Right kidney (tissue), 1 donor: ENCODE measurements at regions not wholly inside any gene's neighbourhood (a gene's known extent, or its start where the extent isn't known, plus 50 kb on each side); places are given as distances from the start of the nearest gene placed in this dataset.

Source experiments
- DNase-seq: peaks from one replicate; pipeline ENCODE4 v3.0.0-alpha.2; 2016

DNA sequence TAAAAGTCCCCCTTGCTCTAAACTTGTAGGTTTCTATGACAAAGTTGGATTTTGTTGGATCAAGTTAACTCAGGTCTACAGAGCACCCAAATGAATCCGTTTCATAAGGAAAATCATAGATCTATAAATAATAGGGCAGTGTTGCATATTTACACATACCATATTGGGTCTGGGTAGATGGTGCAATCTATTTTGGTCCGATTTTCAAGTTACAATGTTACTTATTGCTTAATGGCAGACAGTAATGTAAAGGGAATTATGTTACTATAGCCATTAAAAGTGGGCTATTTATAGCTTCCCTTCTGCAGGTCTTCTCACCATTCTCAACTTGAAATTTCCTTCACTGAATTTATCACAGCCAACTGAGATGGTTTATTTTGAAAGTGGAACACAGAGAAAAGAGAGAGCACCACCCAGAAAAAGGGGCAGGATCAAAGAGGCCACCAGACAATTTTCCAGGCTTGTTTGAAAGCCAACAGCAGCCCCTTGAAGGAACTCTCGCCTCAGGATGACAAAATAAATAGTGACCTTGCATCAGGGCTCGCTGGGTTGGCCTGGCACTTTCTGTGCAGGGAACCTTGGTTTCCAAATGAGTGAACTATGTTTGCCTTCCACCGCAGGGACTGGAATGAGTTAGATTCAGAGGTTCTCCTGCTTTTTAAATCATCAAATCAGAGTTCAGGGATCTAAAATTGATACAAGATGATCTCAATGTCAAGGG, 260.2 kb upstream of the HES1 start:
- no peak for DNase-seq

DNA sequence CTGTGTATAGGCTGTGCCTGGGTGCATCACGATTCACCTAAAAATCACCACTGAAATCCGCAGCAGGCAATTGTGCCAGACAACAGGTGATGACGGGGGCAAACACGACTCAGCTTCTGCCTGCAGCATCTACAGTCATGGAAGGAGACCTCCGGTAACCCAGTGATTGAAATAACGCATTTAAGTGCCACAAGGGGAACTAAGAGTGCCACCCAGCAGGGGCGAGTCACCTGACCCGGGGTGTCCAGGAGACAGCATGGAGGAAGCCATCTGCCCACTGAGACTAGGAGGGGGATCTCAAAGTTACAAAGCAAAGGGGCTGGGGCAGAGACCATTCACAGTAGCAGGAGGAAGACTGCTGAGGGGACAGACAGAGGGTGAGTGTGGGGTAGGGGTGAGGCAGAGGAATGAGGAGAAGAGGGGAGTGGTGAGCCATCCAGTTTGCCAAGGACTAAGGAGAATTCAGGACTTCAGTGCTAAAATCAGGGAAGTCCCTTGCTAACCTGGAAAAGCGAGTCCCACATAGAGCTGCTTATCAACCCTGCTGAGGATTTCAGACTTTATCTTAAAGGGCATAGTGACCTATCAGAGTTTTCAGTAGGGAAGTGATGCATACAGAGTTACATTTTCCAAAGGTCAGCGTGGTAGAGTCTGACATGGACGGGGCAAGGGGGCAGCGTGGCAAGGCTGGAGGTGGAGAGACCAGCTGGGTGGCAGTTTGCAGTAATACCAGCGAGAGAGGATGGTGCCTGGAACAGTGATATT, 256.7 kb upstream of the HES1 start:
- DNase-seq = no peak

DNA sequence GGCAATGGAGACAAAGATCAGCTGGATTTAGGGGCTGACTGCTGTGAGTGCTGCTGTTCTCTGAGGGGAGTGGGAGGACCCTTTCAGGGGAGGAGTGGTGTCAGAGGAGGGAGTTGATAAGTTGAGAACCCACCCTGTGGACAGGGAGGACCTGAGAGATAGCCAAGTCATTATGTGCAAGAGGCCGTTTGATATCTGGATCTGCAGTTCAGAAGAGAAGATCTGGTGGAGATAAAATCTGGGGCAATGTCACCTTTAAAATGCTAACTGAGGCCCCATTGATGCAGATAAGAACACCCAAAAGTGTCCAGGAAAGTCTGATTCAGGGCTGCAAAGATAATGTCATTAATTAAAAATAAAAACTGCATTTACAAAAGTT, 256.1 kb upstream of the HES1 start:
- no peak for DNase-seq

DNA sequence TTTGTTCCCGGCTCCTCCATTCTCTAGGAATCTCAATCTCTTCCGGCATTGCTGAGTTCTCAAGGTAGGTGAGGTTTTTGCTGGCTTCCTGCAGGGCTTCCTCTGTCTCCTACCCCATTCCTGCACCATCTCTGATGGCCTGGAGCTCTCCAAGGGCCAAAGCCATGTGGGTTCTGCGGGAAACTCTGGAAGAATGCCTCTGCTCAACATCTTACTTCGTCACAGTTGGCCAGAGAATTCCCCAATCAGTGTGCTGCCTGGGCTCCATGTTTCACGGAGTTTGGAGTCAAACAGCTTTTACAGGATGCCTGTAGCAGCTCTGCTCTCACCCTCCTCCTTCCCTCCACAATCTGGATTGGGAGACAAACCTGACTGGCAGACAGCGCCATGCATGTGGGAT, 253.9 kb upstream of the HES1 start:
- no peak for DNase-seq

DNA sequence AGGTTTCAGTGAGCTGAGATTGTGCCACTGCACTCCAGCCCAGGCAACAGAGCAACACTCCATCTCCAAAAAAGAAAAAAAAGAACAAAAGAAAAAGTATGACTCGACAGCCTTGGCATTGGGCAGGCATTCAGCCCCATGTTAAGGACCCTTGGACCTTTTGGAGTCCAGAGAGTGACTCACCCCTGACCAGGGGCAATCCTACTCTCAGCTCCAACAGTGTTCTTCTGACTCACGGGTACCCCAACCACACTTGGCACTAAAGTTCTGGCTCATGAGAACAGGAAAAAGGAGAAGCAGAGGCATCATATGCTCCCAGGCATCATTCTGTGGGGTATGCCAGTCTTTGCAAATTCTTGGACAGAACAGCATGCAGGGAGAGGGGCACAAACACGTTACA, 252.4 kb upstream of the HES1 start:
- DNase-seq = no peak

DNA sequence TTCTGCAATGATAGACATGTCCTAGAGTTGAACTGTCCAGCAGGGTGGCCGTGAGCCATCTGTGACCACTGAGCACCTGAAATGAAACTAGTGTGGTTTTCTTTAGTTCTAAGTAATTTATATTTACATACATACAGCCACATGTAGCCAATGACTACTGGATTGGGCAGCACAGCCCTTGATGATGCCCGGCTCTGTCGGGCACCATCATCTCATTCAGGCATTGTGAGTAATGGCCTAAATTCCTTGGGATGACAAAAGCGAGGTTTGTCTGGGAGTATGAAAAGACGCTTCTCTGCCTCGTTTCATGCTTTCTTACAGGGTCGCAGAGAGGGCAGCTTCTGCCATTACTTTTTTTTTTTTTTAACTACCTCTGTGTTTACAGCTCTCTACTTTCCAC, 251.9 kb upstream of the HES1 start:
- no peak for DNase-seq

DNA sequence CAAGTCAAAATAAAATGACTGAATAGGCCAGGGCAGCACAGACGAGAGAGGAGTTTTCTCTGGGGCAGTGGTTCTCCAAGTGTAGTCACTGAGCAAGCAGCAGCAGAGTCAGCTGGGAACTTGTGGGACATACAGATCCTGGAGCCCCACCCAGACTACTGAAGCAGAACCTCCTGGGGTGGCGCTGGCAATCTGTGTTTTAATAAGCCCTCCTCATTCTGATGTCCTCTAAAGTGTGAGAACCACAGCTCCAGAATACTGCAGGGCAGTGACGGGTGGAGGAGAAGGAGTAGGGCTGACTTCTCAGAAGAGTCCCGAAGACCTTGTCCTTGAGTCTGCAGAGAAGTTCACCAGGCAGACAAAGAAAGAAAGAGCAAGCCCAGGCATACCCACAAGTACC, 251.3 kb upstream of the HES1 start:
- DNase-seq = no peak

DNA sequence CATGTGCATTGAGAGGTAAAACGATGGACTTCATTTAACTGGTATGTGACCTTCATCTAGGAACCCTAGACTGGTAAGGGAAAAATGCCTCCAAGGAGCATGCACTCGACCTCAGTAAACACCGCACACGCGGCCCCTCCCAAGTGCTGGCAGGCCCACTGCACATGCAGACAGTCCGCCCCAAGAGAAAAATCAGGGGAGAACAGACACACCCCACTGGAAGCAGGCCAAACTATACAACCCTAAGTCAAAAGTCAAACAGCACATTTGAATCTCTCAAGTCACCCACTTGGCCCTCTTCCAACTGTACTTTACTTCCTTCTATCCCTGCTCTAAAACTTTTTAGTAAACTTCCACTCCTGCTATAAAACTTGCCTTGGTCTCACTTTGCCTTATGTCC, 250.1 kb upstream of the HES1 start:
- DNase-seq = no peak

DNA sequence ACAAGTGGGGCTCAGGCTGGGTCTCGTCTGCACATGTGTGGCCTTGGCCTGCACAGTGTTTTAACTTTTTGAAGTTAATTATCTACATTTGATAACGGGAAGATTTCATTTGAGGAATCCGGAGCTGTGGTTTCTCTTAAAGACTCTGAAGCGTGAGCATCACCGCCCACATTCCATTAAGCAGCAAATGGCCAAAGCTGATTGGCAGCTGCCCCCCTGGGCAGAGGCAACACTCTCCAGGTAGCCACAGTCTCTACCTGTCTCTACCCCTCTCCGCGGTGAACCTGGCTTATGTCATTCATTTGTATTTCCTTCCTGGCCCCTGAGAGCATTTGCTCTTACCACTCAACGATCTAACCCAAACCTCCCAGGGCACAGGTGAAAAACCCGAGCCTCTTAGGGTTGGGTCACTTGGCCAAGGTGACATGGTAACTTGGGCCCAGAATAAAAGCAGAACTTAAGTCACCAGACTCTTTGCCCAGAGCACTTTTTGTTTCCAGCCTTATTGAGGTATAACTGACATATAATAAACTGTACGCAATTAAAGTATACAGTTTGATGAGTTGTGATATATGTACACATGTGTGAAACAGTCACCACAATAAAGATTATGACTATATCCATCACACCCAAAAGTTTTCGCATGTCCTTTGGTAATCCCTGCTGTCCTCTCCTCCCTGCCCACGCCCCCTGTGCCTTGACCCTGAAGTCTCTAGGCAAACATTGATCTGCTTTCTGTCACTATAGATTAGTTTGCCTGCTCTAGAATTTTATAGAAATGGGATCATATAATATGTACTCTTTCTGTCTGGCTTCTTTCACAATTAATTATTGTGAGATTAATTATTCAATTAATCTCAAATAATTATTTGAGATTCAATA, 245.7 kb upstream of the HES1 start:
- no peak for DNase-seq

DNA sequence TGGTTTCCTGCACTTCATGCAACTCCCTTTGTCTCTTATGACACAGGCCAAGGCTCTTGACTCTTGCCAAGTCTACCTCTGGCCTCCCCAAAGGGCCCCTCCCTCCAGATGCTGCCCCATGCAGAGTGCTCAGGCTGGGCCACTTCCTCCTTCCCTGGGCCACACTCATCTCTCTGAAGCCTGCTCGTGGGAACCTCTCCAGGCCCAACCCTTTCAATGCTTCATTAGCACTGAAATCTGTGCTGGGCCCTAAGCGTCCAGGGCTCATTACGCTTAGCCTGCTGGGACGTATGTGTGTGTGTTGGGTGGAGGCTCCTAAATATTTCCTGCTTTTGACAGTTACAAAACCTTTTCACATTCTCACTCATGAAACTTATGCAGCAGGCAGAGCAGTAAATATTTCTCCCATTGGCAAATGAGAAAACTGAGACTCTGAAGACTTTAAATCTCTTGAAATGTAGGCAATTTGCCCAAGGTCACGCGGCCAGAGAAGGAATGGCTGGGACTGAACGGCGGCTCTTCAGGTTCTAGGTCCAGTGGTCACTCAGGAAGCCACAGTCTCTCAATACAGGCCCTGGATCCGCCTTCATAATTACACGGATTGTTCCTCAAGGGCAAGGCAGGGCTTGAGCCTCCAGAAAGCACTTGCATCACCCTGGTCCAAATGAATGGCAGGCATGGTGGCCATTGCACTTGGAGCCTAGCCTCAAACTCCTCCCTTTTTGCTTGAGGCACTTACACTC, 241.7 kb upstream of the HES1 start:
- no peak for DNase-seq

DNA sequence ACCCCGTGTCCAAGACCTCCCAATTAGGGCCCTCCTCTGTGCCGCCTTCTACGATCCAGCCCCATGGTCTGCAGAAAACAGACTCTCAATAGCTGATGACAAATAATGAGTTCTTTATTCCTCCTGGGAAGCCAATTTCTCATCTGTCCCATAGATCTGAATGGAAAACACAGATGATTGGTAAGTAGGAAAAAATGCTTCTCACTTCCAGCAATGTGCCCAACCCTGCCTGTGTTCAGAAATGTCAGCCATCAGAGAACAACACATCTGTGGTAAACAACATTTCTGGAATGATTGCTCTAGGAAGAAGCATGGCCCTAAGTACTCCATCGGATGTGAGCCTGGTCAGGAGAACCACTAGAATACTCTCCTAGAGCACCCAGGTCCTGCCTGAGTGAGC, 240.5 kb upstream of the HES1 start:
- no peak for DNase-seq

DNA sequence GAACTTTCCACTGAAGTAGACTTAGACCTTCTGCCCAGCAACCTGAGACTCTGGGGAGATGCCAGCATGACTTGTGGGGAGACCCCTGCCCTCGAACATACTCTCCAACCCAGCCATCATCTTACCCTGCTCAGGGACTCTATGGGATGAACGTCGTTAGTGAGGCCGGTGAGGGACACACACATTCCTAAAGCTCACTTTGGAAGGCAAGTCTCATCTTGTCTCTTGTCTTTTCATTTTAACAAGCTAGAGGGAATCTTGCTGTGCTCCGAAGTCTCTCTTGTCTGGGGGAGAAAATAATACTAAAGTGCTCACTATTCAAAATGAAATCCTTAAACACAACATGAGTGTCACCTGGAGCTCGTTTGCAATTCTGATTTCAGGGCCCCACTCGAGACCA, 239.5 kb upstream of the HES1 start:
- no peak for DNase-seq

DNA sequence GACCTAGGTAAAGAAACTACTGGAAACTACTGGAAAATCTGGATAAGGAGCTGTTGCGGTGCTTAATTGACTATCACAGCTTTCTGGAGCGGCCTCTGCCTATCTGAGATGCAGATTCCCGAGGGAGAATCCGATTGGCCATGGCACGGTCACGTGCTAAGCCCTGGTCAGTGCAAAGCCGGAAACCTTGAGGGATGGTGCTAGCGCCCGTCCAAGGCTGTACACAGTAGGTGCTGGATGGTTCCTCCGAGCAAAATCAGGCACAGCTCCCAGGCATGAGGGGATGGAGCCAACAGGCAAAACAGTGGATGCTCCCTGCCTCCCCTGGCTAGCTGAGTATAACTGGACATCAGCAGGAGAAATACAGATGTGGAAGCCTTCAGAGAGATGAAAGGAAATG, 238.7 kb upstream of the HES1 start:
- DNase-seq = no peak

DNA sequence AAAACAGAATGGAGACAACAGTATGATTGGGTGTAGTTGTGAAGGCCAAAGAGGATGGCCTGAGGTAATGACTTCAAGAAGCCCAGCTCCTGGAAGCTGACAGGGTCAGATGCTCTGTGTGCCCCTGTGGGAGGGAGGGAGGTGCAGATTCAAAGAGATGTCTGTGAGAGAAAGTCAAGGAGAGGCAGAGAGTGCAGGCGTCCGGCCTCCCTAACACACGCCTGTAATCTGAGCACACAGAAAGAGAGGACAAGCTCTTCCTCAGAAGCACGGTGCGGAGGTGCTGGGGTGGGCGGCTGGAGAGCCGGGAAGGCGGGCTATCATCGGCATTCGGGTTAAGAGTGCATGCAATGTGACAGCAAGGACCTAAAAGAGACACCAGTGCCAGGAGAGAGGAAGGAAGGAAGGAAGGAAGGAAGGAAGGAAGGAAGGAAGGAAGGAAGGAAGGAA, 238.2 kb upstream of the HES1 start:
- DNase-seq = peak; percentile 33

DNA sequence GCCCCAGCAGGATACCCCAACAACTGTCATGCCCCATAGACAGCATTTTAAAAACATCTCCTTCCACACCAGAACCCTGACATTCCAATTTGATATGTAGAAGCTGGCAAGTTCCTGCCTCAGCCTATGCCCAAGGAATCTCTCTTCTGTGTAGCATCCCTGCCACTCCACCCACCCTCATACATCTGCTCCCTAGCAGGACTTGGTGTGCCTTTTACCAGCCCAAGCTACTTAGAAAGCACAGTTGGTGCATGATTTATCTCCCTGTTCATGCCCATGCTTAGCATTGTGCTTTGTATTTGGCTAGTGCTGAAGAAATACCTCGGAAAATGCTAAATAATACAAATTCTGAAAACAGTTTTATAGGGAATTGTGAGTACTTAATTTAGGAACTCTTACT, 236.9 kb upstream of the HES1 start:
- no peak for DNase-seq

DNA sequence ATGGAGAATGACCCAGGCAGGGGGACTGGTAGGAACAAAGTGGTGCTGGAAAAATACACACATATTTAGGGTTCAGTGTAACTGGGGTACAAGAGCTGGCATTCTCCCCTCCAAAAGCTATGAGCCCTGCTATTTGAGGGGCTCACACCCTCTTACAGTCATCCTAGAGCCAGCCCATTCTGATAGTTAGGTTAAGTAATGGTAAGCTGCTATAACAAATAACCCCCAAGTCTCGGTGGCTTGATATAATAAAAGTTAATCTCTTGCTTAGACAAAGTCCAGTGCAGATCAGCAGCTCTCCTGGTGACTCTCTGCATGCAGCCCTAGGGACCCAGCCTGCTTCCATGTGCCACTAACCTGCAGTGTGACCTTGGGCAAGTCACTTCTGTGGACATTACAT, 234.9 kb upstream of the HES1 start:
- no peak for DNase-seq

DNA sequence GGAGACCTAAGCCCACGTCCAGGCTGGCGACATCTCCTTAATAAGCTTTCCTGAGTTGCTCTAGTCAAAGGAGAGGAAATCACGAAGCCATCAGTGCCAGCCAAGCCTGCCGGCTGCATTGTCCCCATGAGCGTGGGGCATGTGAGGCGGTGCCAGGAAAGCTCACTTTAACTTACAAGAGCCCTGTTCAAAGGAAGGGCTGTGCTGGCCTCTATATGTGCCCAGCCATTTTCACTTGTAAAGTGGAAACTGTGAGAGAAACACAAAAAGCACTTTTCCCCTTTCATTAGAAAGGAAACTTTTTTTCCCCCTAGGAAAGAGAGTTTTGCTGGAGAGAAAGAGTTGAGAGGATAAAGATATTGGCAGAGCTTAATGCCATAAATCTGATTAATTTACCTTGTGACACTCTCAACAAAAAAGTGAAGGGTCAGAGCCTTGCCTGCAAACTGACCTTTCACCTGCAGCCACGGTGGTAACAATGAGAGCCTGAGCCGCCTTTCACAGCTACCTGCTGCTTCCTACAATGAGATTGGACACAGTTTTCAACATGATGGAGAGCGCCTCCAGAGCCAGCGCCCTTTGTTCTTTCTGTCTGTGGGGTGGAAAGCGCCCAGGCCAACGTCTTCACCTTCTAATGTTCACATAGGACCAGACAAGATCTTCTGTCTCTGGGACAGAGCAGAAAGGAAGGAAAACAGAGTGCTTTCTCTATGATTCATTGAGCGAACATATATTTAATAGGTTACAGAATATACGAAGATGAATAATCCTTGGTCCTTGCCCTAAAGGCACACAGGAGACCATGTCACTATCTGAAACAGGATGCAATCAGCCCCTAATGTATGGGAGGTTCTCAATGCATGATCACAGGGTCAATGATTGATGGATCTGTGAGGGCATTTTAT, 233.1 kb upstream of the HES1 start:
- DNase-seq = peak; percentile 35

DNA sequence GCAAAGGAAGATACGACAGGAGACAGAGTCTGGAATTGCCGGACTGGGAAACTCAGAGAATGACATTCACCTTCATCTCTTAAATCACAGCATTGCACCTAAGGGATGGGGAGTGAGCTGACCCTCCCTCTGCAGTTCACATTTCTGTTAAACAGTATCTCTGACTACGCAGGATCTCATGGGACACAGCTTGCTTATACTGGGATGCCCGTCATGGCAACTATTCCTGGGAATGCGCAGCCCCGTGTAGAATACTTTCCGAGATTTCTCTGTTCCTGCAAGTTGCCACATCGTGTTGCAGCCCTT, 232.5 kb upstream of the HES1 start:
- DNase-seq = peak; percentile 46

DNA sequence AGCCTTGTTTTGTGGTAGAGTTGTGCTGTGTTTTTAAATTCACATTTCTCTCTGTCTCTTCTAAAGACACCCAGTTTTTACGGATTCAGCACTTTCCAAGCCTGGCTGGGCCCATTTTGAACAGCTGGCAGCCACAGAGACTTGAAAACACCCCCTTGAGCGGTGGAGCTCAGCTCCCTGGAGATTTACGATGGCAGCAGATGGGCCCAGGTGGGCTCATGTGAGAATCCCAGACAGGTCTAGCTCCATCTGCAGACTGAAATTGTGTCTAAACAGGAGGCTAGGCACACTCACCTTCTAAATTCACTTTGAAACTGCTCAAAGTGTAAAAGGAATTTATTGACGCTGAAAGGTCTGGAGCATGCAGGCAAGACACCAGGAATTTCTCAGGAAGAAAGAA, 232.0 kb upstream of the HES1 start:
- DNase-seq = no peak

DNA sequence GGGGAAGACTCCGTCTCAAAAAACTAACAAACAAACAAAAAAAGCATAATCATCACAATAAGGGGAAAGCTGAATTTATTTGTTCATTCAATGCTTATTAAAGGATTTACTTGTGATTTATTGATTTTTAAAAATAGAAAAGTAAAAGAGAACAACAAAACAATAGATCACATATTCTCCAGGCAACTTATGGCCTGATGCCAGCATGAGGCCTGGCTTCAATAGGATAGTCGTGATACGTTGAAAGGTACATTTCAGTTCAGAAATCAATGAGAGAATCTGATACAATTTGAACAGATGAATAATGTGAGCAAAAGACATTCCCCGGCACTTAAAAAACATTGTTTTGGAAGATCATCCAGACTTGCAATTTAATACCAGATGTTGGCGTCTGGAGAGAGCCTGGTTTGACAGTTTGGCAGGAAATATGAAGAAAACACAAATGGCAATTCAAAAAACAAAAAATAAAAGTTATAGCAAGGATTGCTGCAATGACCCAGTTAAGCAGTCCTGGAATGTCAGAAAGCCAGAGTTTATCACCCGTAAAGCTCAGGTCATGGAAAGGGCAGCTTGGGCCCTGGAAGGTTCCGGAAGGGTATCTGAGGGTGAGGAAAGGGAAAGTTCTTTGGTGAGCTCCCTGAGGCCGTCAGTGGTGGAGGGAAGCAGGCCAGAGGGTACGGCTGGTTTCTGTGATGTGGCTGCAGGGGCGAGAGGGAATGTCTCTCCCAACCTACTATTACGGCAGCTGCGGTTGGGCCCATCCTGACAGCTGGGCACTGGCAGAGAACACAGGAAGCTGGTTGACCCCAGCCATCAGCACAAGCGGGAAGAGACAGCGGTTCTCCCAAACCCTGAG, 230.2 kb upstream of the HES1 start:
- DNase-seq = peak; percentile 41
